ENCODE measurements at regions not wholly inside any gene's neighbourhood (a gene's known extent, or its start where the extent isn't known, plus 50 kb on each side); places are given as distances from the start of the nearest gene placed in this dataset.

- DNase-seq = no peak
These were observed 156.7 kb upstream of the LRFN2 start for GRCh38 chr6:40743690-40744446.

- no peak for DNase-seq
These were observed 156.1 kb upstream of the LRFN2 start for GRCh38 chr6:40743226-40743625.

GRCh38 chr6:40740518-40740917 lies 153.4 kb upstream of the LRFN2 start:
- no peak for DNase-seq

GRCh38 chr6:40738551-40739193 lies 151.5 kb upstream of the LRFN2 start:
- DNase-seq = peak; percentile 56

GRCh38 chr6:40735521-40735920 lies 148.4 kb upstream of the LRFN2 start:
- DNase-seq = no peak

GRCh38 chr6:40735121-40735520 lies 148.0 kb upstream of the LRFN2 start:
- no peak for DNase-seq

- no peak for DNase-seq
These were observed 147.4 kb upstream of the LRFN2 start for GRCh38 chr6:40734607-40735006.

- no peak for DNase-seq
These were observed 146.7 kb upstream of the LRFN2 start for GRCh38 chr6:40733770-40734396.

GRCh38 chr6:40733290-40733689 lies 146.1 kb upstream of the LRFN2 start:
- no peak for DNase-seq

- peak; percentile 22 for DNase-seq
These were observed 145.7 kb upstream of the LRFN2 start for GRCh38 chr6:40732878-40733277.

GRCh38 chr6:40728643-40729042 lies 141.5 kb upstream of the LRFN2 start:
- no peak for DNase-seq

- DNase-seq = no peak
These were observed 140.1 kb upstream of the LRFN2 start for GRCh38 chr6:40727271-40727670.

- no peak for DNase-seq
These were observed 139.7 kb upstream of the LRFN2 start for GRCh38 chr6:40726853-40727252.

GRCh38 chr6:40725390-40725789 lies 138.2 kb upstream of the LRFN2 start:
- no peak for DNase-seq

- no peak for DNase-seq
These were observed 137.7 kb upstream of the LRFN2 start for GRCh38 chr6:40724886-40725285.

GRCh38 chr6:40723967-40724366 lies 136.8 kb upstream of the LRFN2 start:
- DNase-seq = peak; percentile 37

GRCh38 chr6:40722553-40723258 lies 135.5 kb upstream of the LRFN2 start:
- DNase-seq = no peak

GRCh38 chr6:40722091-40722490 lies 134.9 kb upstream of the LRFN2 start:
- no peak for DNase-seq

- DNase-seq = no peak
These were observed 134.2 kb upstream of the LRFN2 start for GRCh38 chr6:40721271-40721952.

GRCh38 chr6:40720375-40720748 lies 133.2 kb upstream of the LRFN2 start:
- no peak for DNase-seq

- peak; percentile 64 for DNase-seq
These were observed 132.7 kb upstream of the LRFN2 start for GRCh38 chr6:40719671-40720374.

GRCh38 chr6:40718401-40718800 lies 131.2 kb upstream of the LRFN2 start:
- DNase-seq = no peak

All from fibroblast of skin of scalp (primary cell).